ENCODE measurements at regions not wholly inside any gene's neighbourhood (a gene's known extent, or its start where the extent isn't known, plus 50 kb on each side); places are given as distances from the start of the nearest gene placed in this dataset.

GRCh38 chr13:42466123-42466522 is 107.8 kb upstream of the TNFSF11 start:
- TF ChIP-seq CTCF (IDR thresholded peaks at IDR 0.05; ENCODE audit: low read depth, low read length, poor library complexity, severe bottlenecking) = no peak
- no peak for TF ChIP-seq EZH2phosphoT487 (IDR thresholded peaks at IDR 0.05; ENCODE audit: borderline replicate concordance, low read length)
